ENCODE measurements at regions not wholly inside any gene's neighbourhood (a gene's known extent, or its start where the extent isn't known, plus 50 kb on each side); places are given as distances from the start of the nearest gene placed in this dataset.

DNA sequence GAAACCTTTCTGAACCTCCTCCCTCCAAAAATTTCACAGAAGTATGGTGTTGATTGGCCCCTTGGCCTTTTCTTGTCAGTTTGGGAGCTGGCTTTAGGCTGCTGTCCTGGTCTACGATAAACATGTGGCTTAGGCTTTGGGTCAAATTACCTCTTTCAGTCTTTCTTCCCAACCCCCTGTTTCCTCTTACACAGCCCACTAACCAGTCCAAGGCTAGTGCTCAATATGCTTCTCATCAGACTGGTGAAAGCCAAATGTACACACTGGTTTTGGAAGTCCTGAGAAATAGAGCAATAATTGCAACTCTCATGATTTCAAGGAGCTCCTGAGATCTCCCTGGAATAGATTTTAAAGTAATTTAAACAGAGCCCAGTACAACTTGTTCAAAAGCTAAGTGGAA lies 933.7 kb upstream of the GJE1 start:
- TF ChIP-seq, protein P1, sequence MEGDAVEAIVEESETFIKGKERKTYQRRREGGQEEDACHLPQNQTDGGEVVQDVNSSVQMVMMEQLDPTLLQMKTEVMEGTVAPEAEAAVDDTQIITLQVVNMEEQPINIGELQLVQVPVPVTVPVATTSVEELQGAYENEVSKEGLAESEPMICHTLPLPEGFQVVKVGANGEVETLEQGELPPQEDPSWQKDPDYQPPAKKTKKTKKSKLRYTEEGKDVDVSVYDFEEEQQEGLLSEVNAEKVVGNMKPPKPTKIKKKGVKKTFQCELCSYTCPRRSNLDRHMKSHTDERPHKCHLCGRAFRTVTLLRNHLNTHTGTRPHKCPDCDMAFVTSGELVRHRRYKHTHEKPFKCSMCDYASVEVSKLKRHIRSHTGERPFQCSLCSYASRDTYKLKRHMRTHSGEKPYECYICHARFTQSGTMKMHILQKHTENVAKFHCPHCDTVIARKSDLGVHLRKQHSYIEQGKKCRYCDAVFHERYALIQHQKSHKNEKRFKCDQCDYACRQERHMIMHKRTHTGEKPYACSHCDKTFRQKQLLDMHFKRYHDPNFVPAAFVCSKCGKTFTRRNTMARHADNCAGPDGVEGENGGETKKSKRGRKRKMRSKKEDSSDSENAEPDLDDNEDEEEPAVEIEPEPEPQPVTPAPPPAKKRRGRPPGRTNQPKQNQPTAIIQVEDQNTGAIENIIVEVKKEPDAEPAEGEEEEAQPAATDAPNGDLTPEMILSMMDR (IDR thresholded peaks at IDR 0.05), result no peak
- TF ChIP-seq POLR2A (IDR thresholded peaks at IDR 0.05), result no peak
